ENCODE measurements at regions not wholly inside any gene's neighbourhood (a gene's known extent, or its start where the extent isn't known, plus 50 kb on each side); places are given as distances from the start of the nearest gene placed in this dataset.

DNA sequence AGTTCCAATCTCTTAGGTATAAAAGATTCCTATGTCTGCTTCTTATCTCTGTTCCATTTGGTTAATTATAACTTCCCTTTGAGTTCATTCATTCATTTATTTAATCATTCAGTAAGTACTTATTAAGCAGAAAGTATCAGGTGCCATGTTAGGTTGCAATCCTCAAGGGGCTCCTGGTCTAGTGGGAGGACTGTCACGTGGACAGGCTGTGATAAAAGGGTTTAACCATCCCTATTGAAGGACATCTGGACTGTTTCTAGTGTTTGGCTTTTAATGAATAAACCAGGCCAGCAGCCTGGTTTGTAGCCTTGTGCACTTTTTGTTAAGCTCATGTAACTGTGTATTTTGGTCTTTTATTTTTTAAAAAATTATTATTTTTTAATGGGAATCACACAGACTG is 162.1 kb upstream of the OGFRL1 start:
- no peak for DNase-seq

DNA sequence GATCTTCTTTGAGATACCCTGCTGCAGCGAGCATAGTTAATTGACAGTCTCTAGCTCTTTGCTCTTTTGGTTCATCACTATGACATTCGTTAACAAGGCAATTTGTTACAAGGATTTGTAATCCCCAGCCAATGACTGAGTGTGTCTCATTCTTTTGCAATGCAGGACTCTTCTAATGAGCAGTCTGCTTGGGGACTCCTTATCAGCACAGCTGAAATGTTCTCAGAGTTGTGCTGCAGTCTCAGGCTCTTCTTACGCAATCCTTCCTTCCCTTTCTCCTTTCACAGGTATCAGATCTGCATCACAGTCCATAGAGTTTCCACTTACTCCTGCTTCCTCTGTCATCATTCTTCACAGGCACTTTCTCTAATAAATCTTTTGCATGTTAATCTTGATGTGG is 161.2 kb upstream of the OGFRL1 start:
- DNase-seq: no peak

DNA sequence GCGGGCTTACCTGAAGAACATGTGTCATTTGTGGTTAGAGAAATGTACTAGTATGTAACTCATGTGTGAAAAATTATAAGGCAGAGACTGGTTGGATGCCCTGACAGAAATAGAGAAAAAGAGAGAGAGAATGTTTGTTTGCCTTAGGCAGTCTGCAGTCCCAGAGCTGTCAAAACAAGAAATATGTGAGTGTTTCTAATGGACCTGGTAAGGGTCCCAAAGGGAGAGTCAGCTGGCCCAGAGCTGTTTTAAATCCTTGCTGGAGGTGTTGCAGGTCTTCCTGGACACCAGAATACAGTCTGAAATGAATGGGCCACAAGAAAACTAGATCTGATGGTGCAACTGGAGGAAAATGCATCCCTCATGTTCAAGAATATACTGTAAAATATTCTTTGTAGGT is 158.3 kb upstream of the OGFRL1 start:
- DNase-seq: no peak

DNA sequence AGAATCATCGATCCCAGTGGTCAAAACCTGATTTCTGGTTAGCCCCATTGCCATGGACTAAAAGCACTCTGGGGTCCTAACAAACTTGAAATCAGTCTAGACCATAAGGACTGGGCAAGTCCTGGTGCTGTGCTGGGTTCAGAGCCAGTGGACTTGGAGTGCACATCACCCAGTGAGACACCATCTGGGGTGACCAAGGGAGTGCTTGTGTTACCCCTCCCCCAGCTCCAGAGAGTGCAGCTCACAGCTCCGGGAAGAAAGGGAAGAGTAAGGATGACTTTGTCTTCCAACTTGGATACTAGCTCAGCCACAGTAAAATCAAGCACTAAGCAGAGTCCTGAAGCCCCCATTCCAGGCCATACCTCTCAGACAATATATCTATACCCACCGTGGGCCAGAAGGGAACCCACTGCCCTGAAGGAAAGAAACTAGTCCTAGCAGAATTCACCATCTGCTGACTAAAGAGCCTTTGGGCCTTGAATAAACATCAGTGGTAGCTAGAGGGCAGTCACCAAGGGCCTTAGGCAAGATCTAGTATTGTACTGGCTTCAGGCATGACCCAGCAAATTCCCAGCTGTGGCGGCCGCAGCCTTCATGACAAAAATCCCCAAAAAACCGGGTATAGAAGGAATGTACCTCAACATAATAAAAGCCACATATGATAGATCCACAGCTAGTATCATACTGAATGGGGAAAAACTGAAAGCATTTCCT is 153.5 kb upstream of the OGFRL1 start:
- DNase-seq: no peak

DNA sequence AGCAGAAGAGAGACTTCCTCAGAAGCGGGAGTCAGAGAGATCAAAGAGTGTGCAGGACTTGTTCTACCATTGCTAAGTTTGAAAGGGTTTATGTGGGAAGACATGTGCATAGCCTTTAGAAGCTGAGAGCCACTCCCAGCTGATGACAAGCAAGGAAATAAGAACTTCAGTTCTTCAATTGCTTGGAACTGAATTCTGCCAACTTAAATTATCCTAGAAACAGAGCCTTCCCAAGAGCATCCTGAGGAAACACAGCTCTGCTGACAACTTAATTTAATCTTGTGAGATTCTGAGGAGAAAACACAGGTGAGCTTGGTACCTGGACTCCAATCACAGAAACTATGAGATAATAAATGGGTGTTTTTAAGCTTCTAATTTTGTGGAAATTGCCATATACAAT is 150.6 kb upstream of the OGFRL1 start:
- DNase-seq: no peak

DNA sequence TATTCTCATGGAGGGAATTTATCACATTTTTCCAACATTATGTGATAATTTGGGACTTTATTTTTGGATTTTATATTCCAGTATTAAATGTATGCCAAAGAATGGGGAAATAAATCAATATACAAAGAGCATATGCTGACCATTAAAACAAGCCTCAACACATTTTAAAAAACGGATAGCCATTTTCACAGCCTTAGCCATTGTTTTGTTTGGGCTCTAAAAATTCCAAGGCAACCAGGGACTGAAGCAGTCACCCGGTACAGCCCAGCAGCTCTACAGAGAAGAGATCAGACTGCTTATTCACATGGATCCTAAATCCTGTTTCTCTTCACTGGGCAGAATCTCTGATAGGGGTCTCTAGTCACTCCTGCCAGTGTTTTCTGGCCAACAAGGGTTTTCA is 150.2 kb upstream of the OGFRL1 start:
- DNase-seq: no peak

DNA sequence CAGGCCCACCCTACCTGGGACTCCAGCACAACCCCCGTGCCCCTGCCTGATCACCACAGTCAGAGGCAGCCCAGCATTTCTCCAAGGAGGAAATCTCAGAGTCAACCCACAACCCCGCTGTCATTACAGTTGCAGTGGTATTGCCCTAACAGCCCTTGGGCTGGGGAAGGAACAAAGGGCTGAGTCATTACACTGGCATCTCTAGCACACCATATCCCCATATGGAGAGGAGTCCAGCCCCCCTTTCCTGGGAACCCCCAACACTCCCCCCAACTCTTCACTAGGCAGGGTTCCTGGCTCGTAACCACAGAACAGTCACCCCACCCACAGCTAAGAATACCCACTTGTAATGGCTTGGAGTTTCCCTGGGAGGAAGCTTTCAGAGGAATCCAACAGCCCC is 149.4 kb upstream of the OGFRL1 start:
- no peak for DNase-seq

DNA sequence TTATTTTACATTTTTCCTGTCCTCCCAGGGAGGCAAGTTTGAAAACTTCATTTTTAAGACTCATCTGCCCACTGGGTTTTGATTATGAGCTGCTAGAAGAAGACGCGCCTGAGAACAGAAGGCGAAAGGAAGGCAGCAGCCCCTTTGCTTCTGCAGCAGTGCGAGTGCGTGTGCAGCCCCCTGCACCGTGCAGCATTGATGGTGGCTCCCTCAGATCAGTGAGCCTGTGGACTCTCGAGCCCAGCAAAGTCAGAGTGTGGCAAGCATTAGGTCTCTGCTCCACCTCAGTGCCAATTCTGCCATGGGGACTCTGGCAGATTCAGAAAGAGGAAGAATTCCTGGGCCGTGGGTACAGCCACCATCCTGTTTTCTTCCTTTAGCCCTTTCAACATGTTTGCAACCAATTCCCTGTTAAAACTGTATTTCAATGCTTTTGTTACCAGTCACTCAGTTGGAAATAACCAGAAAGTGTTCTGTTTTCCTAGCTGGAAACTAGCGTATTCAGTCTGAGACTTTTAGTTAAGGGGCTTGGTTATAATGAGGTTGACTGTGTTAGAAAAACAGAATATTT is 134.8 kb upstream of the OGFRL1 start:
- no peak for DNase-seq

DNA sequence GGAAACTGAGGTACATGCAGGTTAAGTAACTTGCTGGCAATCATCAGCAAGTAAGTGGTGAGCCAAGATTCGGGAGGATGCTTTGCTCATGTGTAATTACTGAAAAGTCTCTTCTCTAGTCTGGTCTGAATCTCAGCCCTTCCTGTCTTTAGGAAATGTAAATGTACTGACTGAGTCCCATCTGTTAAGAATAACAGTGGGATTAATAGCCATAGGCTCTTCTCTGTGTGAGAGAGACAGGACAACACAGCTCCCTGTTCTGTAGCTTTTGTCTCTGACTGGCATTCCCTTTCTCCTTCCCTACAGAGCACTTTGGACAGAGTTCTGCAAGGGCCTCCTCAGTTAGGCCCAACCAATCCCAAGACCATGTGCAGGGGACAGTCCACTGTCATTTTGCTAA is 131.3 kb upstream of the OGFRL1 start:
- DNase-seq: no peak

DNA sequence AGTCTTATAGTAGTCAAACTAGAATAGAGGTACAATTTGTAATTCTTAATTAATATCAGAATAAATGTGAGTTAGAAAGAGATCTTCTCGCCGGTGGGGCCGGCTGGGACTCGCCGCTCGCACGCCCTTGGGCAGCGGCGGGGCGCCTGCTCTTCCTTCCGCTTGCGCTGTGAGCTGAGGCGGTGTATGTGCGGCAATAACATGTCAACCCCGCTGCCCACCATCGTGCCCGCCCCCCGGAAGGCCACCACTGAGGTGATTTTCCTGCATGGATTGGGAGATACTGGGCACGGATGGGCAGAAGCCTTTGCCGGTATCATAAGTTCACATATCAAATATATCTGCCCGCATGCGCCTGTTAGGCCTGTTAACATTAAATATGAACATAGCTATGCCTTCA is 123.7 kb upstream of the OGFRL1 start:
- no peak for DNase-seq

DNA sequence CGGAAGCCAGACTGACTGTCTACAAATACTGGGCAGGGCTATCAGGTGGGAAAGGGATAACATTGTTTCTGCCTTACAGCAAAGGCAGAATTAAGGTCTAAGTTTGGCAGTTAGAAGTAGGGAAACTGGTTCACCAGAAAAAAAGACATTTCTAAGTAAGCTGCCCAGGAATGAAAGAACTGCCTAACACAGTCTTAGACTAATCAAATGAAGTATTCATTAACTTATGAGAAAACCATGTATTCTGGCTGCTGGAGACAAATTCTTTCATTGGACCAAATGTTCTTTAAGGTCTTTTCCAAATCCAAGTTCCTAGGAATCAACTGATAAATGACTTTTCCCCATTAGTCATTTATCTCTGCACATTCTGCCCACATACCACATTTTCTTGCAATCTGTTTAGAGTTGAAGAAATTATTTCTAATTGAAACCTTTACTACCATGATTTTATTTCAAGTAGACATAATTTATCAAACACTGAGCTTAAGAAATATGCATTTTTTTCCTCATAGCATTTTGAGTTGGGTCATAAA is 120.3 kb upstream of the OGFRL1 start:
- DNase-seq: no peak

DNA sequence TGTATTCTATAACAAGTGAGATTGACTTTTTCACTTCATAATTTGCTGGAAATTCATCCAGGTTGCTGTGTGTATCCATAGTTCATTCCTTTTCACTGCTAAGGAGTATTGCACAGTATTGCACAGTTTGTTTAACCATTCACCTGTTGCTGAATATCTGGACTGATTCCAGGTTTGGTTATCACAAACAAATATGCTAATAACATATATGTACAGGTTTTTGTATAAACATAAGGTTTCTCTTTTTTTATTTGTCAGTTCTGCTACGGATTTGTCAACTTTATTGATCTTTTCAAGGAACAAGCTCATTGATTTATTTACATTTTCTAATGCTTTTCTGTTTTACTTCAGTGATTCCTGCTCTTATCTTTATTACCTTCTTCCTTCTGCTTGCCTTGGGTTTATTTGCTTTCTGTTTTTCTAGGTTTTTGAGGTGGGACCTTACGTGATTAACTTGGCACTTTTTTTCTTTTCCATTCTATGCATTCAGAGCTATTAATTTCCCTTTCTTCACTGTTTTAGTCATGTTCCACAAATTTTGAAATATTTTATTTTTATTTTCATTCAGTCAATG is 117.0 kb upstream of the OGFRL1 start:
- no peak for DNase-seq

DNA sequence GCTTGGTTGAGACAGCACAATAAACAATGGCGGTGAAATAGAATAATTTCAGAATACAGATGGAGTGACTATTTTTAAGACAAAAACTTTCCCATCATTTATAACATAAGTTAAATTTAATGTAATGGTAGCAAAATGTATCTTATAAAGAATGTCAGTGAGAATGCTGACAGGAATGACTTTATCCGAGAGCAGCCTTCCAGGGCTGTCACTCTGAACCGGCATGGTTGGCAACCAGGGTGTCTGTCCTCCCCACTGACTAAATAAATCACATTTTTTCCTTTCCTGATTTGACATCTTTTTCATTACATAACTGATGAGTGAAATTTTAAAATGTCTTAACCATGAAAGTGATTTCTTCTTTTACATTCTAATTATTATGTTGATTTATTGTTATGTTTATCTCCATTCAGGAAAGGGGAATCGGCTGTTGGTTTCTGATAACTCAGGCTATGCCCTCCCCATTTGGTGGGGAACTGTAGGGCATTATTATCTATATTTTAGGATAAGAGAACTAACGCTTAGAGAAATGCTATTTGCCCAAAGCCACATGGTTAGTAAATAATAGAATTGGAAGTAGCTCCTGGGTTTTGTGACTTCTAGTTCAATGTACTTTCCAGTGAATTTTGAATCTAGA is 109.2 kb upstream of the OGFRL1 start:
- no peak for DNase-seq

DNA sequence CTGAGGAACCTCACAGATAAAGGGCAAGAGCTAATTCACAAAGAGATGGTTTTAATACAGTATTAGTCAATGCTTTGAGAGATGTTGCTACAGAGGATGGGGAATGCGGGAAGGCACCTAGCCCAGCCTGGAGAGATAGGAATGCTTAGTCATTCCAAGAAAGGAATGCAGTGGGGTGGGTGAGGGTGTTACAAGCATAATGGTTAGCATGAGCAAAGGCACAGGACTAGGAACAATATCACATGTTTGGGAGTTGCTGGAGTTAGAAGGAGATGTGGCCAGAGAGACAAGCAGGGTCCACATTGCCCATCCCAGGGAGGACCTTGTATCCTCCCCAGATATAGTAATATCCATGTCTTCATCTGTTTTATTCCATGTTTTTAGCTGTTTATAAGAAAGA is 107.0 kb upstream of the OGFRL1 start:
- no peak for DNase-seq

DNA sequence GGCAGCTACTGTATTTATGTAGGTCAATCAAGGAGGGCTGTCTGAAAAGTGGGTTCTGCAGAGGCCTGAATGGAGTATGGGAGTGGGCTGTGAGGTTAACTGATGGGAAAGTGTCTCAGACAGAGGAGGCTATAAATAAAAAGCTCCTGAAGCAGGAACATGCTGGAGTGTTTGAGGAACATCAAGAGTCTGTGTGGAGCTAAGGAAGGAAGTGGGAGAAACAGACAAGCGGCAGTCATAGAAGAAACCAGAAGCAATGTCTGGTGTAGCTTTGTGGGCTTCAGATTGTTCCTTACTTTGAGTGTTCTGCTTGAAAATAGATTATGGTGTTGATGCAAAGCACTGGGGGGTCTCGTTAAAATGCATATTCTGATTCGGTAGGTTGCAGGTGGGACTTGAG is 101.5 kb upstream of the OGFRL1 start:
- no peak for DNase-seq

DNA sequence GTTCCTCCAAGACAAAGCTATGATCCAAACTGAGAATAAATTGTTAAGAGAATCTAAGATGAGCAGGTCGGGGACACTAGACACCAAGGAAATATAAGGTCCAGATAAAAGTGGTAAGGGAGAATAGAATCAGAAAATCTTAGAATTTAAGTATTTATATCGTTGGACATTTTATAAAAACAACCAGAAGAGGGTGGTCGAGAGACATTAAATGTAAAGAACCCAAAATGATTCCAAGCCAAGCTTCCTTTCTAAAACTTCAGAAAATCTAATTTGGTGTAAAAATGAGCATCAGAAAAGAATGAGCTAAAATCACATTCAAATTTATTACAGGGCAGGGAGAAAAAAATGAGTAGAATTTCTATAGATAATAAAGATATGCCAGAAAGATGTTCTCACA is 97.8 kb upstream of the OGFRL1 start:
- DNase-seq: peak; percentile 24 to 41

DNA sequence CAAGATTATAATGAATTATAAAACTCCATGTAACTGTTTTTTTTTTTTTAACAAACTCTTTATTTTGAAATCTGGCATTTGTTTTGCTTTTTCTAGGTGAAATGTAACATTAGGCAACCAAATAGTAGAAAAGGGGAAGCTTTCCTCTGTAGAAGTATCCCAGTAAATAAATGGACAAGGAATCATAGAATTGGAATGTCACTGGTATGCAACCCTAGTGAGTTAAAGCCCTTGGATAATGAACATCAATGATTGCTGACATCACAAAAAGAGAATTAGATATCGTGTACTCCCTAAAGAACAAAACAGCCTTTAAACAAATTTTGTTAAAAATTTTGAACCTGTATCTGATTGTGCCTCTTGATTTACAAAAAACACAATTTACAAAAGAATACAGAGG is 93.9 kb upstream of the OGFRL1 start:
- no peak for DNase-seq

DNA sequence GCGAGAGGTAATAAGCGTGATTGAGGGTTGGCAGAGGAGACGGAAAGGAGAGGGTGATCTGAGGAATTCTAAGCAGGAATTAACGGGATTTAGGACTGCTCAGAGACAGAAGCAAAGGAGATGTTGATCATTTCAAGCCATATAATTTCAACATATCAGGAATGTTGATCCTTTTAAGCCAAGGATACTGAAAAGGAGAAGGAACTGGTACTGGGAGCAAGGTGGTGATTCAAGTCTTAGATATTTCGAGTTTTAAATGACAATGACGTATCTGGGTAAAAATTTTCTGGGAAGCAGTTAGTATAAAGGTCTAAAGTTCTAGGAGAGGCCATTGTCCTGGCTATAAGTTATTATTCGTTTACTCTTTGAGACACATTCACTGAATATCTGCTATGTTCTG is 91.3 kb upstream of the OGFRL1 start:
- DNase-seq: no peak

DNA sequence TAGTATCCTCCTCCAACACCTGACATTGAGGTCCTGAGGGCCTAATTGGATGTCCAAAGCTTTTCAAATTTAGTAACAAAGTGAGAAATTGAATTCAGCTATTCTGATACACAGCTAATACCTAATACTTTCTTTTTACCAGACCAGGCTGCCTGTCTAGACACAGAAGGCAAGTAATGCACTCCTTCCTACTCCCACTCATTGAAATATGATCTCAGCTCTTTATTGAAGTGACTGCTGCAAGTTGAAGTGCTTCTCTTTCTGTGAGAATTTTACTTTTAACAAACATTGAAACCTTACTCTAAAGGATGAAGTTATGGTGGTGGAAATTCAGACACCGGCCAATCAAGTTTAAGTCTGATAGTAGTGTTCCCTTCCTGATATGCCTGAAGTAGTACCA is 90.8 kb upstream of the OGFRL1 start:
- DNase-seq: no peak

DNA sequence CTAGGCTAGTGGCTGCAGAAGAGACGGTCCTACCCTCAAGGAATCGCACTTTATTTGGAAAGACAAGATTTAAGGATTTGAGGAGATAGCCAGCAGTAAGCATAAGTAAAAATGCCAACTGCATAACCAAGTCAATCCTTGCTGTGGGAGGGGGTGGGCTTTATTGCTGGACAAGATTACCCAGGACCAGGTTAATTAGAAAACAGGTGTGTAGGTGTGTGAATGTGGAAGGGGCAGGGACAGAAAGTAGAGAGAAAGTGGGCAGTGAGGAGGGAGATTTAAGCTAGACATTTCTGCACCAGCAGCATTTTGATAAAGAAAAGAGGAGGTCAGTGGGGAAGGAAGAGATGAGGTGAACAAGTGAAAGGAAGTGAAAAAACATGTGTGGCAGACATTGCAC is 89.7 kb upstream of the OGFRL1 start:
- DNase-seq: no peak

DNA sequence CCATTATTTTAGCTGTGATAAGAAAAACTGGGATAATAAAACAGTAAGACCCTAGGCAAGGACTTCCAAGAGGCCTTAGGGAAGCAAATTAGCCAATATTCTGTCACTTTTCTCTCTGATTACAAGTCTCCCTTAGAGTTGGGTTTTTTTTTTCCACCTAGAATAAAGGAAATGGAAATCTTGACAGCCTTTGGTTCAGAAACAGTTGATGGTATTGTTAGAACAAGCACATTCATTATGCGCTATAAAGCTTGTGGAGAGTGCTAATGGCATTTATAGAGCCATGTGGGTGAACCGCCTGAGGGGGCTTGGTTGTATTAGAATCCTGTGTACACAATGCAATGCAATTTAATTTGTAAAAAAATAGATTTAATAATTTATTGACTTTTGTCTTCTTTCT is 88.9 kb upstream of the OGFRL1 start:
- no peak for DNase-seq

DNA sequence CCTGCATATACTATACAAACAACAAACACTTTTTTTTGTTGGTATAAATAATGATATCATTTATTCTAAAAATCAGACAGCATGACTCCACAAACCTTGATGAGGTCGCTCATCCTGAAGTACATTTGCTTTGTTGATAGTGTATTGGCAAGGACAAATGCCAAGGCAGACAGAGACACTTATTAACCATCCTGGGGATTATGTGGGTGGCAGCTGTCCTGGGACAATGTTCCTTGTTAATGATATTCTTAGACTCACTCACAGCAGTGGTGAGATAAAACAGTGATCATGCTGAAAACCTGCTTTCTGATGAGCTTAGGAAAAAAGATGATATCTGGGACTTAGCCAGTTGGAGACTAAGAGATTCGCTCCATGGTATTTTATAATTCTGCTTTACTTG is 85.4 kb upstream of the OGFRL1 start:
- DNase-seq: no peak

DNA sequence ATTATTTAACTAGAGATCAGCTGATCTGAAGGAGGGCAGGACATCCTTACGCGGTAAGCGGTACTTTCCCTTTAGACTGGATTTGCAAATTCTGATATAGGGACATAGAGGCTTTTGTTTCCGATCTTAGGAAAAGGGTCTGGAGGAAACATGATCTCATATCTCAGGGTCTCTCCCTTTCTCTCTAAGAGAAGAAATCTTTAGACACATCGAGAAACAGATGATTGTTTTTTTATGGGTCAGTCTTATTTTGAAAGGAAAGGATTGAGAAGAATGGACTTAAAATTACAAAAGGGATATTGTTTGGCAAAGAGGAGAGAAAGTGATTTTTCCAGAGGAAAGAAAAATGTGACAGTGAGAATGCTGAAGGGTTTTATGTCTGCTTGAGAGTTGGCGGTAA is 83.9 kb upstream of the OGFRL1 start:
- DNase-seq: no peak

DNA sequence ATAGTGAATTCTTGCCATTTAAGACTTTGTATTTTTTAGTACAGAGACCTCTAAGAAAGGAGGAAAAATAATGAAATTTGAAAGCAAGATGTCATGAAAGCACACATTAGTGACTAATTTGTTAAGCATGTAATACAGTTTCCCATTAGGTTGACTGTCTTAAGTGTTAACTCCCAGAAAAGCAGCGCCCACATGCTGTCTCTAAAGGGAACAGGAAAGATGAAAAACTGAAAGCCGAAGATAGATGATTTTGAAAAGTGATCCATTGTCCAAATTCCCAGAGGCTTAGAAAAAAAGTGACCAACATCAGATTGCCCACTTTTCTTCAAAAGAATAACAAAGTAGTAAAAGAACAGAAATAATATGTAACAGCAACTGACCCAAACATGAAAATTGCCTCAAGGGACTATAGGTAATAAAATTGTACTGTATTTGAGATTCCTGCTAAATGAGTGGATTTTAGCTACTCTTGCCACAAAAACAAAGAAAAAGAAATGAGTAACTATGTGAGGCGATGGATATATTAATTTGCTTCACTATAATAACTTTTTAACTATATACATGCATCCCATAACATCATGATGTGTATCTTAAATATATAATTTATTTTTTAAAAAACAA is 83.2 kb upstream of the OGFRL1 start:
- DNase-seq: no peak

Measured in AML-193 (cell line).